Upper lobe of left lung (tissue), 4 donors: ENCODE measurements at regions not wholly inside any gene's neighbourhood (a gene's known extent, or its start where the extent isn't known, plus 50 kb on each side); places are given as distances from the start of the nearest gene placed in this dataset.

ENCODE experiments used
- EP300 ChIP-seq, 4 donors: sonication (generic); formaldehyde crosslinking; IDR thresholded peaks; one replicate each; pipeline ENCODE4 v1.5.1; 2017; ENCODE audit warnings: antibody characterized with exemption in 4 of 4, control low read depth in 2 of 4
- POLR2A ChIP-seq, 4 donors: fragments of 450-650 bp; IDR thresholded peaks; one replicate each; pipeline ENCODE4 v1.5.1; 2016 to 2017; ENCODE audit warnings: antibody characterized with exemption in 4 of 4, mild to moderate bottlenecking in 2 of 4
- POLR2AphosphoS5 ChIP-seq, 2 donors: sonication (generic); formaldehyde crosslinking; IDR thresholded peaks; one replicate each; pipeline ENCODE4 v1.5.1; 2017; ENCODE audit warnings: antibody characterized with exemption in 2 of 2
- TF ChIP-seq, protein P1 (sequence below), 6 experiments: fragments of 450-650 bp in 4 of 6; fragments of 200-600 bp in 2 of 6; sonication (generic) in 2 of 6; IDR thresholded peaks; one replicate each; pipeline ENCODE4 v1.5.1; 2016 to 2019; ENCODE audit warnings: antibody characterized with exemption in 6 of 6

GRCh38 chr9:82184524-82184923 is 196.0 kb downstream of the SPATA31D1 start:
- TF ChIP-seq POLR2A (IDR thresholded peaks at IDR 0.05) (no peak), POLR2AphosphoS5 (IDR thresholded peaks at IDR 0.05) (no peak), EP300 (IDR thresholded peaks at IDR 0.05) (no peak)
- TF ChIP-seq, protein P1, sequence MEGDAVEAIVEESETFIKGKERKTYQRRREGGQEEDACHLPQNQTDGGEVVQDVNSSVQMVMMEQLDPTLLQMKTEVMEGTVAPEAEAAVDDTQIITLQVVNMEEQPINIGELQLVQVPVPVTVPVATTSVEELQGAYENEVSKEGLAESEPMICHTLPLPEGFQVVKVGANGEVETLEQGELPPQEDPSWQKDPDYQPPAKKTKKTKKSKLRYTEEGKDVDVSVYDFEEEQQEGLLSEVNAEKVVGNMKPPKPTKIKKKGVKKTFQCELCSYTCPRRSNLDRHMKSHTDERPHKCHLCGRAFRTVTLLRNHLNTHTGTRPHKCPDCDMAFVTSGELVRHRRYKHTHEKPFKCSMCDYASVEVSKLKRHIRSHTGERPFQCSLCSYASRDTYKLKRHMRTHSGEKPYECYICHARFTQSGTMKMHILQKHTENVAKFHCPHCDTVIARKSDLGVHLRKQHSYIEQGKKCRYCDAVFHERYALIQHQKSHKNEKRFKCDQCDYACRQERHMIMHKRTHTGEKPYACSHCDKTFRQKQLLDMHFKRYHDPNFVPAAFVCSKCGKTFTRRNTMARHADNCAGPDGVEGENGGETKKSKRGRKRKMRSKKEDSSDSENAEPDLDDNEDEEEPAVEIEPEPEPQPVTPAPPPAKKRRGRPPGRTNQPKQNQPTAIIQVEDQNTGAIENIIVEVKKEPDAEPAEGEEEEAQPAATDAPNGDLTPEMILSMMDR (IDR thresholded peaks at IDR 0.05): no peak
